Epithelial cell of esophagus (primary cell): ENCODE measurements at regions not wholly inside any gene's neighbourhood (a gene's known extent, or its start where the extent isn't known, plus 50 kb on each side); places are given as distances from the start of the nearest gene placed in this dataset.

ENCODE experiments used
- DNase-seq: peaks from one replicate; pipeline ENCODE4 v3.0.0; 2010; ENCODE audit warnings: low read depth
- H3K4me3 ChIP-seq: 2 replicates; pipeline ENCODE4 v1.5.1; 2011; ENCODE audit warnings: mild to moderate bottlenecking, low read length, control low read depth
- CTCF ChIP-seq: IDR thresholded peaks from 2 replicates; pipeline ENCODE4 v1.5.1; 2011; ENCODE audit warnings: low read depth, mild to moderate bottlenecking, low read length, control low read depth, inconsistent platforms; ENCODE audit not compliant: insufficient read depth; ENCODE audit errors: missing control alignments

GRCh38 chr10:81314471-81314870 lies 560.5 kb upstream of the NRG3 start:
- DNase-seq = no peak
- no peak for TF ChIP-seq CTCF
- no peak overlapping the region for H3K4me3 ChIP-seq

DNA sequence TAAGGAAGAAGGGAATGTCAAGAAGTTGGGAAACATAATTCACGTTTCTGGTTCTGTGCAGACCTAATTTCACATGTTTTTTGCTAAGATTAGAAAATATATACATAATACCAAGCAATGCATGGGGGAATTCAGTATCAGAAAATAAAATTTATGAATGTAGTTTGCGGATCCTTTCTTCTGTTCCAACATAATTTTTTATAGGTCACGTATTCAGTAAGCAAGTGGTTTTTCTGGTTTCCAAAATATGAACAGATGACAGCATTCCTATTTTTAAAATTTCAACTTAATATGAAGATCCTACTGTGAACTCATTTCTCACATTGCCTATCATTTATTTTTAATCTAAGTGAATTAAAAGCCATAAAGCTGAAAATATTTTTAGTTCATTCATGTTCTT lies 560.0 kb upstream of the NRG3 start:
- no peak for DNase-seq
- no peak for TF ChIP-seq CTCF
- H3K4me3 ChIP-seq = no peak overlapping the region

- H3K4me3 ChIP-seq = no peak overlapping the region
- no peak for DNase-seq
- no peak for TF ChIP-seq CTCF
These were observed 527.0 kb upstream of the NRG3 start for GRCh38 chr10:81348003-81348402.

GRCh38 chr10:81367132-81367531 lies 507.9 kb upstream of the NRG3 start:
- TF ChIP-seq CTCF = no peak
- no peak for DNase-seq
- H3K4me3 ChIP-seq = no peak overlapping the region

DNA sequence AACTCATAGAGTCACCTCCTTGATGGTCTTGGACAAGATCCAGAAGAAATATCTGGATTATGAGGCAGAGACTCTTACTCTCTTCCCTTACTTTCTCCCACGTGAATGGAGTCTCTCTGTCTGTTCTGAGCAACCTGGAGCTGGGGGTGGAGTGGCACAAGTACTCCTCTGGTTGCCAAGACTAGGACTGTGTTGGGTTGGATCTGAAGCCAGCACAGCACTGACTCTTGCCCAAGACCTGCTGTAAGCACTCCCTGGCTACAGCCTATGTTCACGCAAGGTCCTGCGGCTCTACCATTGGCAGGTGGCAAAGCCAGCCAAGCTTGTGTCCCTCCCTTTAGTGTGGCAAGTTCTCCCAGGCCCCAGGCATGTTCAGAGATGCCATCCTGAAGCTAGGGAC lies 488.2 kb upstream of the NRG3 start:
- no peak for TF ChIP-seq CTCF
- DNase-seq = no peak
- no peak overlapping the region for H3K4me3 ChIP-seq

DNA sequence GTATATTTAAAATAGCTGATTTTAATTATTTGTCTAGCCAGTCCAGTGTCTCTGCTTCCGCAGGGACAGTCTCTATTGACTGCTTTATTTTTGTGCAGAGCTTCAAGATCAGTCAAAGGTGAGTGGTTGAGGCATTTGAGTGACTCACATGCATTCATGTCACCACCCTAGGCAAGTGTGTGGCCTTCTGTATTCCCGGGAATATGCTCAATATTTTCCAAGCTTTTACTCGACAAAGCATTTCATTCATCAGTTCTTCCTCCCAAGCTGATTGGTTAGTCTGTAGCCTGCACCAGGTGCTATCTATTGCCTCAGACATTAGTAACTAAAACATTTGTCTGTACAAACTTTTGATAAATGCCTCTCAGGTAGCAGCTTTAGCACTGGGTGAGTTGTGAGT lies 471.5 kb upstream of the NRG3 start:
- no peak overlapping the region for H3K4me3 ChIP-seq
- no peak for DNase-seq
- TF ChIP-seq CTCF = no peak

DNA sequence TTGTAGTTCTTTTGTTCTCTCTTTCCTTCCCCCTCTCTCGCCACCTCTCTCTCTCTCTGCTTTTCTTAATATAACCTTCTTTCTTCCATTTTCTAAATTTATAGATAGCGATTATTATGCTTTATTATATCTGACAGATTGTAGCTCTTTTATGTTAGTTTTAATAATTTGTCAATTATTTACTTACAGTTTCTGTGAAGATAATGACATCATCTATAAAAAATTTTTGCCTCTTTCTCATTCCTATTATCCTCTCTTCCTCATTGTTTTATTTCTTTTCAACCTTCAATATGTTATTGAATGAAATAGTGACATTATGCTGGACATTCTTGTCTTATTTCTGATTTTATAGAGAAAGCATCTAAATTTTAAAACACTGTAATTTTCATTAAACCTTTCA lies 469.6 kb upstream of the NRG3 start:
- TF ChIP-seq CTCF = no peak
- DNase-seq = no peak
- no peak overlapping the region for H3K4me3 ChIP-seq
